ENCODE measurements at regions not wholly inside any gene's neighbourhood (a gene's known extent, or its start where the extent isn't known, plus 50 kb on each side); places are given as distances from the start of the nearest gene placed in this dataset.

- TF ChIP-seq ZBTB40 (IDR thresholded peaks at IDR 0.05) (no peak), ZBTB40 (CRISPR knock-in tag; IDR thresholded peaks at IDR 0.05) (no peak)
- TF ChIP-seq, protein P1, sequence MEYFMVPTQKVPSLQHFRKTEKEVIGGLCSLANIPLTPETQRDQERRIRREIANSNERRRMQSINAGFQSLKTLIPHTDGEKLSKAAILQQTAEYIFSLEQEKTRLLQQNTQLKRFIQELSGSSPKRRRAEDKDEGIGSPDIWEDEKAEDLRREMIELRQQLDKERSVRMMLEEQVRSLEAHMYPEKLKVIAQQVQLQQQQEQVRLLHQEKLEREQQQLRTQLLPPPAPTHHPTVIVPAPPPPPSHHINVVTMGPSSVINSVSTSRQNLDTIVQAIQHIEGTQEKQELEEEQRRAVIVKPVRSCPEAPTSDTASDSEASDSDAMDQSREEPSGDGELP (CRISPR knock-in tag; IDR thresholded peaks at IDR 0.05; ENCODE audit: borderline replicate concordance) = no peak
Measured at GRCh38 chr11:8841899-8842298, 69.1 kb upstream of the AKIP1 start.

All from K562 (cell line).